HCT116 (cell line): ENCODE measurements at regions not wholly inside any gene's neighbourhood (a gene's known extent, or its start where the extent isn't known, plus 50 kb on each side); places are given as distances from the start of the nearest gene placed in this dataset.

Source experiments
- ATAC-seq: fragments of 200-7000 bp; cut with Tn5 transposase; 2 replicates; pipeline ENCODE4 v1.9.1; 2020; ENCODE audit warnings: mild to moderate bottlenecking, moderate library complexity
- BruUV-seq: library from RNA; stranded (reverse); fragments of 400-500 nt; replicated peaks from 2 replicates; lab custom pipeline; 2021; lab: Mats Ljungman, UMichigan
- CTCF ChIA-PET: fragments of 300-600 bp; sonication (Branson Sonifier 250); formaldehyde crosslinking; loops from one replicate; lab custom pipeline; 2021; ENCODE audit warnings: antibody characterized with exemption; lab: Charles Lee
- POLR2A ChIA-PET: fragments of 300-600, 350-600 bp; sonication (Branson Sonifier 250); formaldehyde crosslinking; loops from one replicate; lab custom pipeline; 2021; ENCODE audit warnings: antibody characterized with exemption; lab: Charles Lee
- RAD21 ChIA-PET, 2 experiments: fragments of 300-600 bp; sonication (Branson Sonifier 250); formaldehyde crosslinking; loops; one replicate each; lab custom pipeline; 2023; ENCODE audit warnings: low total read pairs in 2 of 2; ENCODE audit not compliant: uncharacterized antibody in 2 of 2, unreplicated experiment in 2 of 2, low non-redundant PET in 1 of 2; lab: Charles Lee
- DNase-seq: peaks from one replicate; pipeline ENCODE4 v3.0.0-alpha.2; 2010; ENCODE audit warnings: low read depth, low spot score
- H2AFZ ChIP-seq: fragments of 200-600 bp; shearing (Covaris generic), sonication (generic); 2 replicates; pipeline ENCODE4 v1.6.1; 2017; ENCODE audit warnings: low read depth, mixed run types, mixed read lengths, antibody characterized with exemption, low read length; ENCODE audit not compliant: poor library complexity, severe bottlenecking
- H3K27ac ChIP-seq: 2 replicates; pipeline ENCODE4 v1.5.1; 2012; ENCODE audit warnings: low read depth, low read length
- H3K27me3 ChIP-seq: fragments of 200-600 bp; sonication (generic); 2 replicates; pipeline ENCODE4 v1.6.1; 2016; ENCODE audit warnings: mixed run types, low read length, mixed read lengths; ENCODE audit not compliant: insufficient read depth
- H3K36me3 ChIP-seq, 2 experiments: fragments of 200-500 bp in 1 of 2; fragments of 200-600 bp in 1 of 2; sonication (Bioruptor generic) in 1 of 2; sonication (generic) in 1 of 2; 2 replicates each; pipeline versions ENCODE4 v1.5.1 to v1.6.1; 2014 to 2016; ENCODE audit warnings: low read length in 2 of 2, inconsistent platforms in 1 of 2, mixed read lengths in 1 of 2, mixed run types in 1 of 2; ENCODE audit not compliant: insufficient read depth in 2 of 2, control insufficient read depth in 1 of 2
- H3K4me1 ChIP-seq, 2 experiments: fragments of 200-600 bp in 1 of 2; sonication (generic) in 1 of 2; 2 replicates each; pipeline versions ENCODE4 v1.5.1 to v1.6.1; 2012 to 2017; ENCODE audit warnings: low read length in 2 of 2, inconsistent platforms in 1 of 2, mild to moderate bottlenecking in 1 of 2, mixed read lengths in 1 of 2, mixed run types in 1 of 2, moderate library complexity in 1 of 2; ENCODE audit not compliant: insufficient read depth in 2 of 2, control insufficient read depth in 1 of 2
- H3K4me2 ChIP-seq: fragments of 200-600 bp; sonication (generic); 2 replicates; pipeline ENCODE4 v1.6.1; 2017; ENCODE audit warnings: mixed run types, low read length, mixed read lengths
- H3K4me3 ChIP-seq, 2 experiments: fragments of 200-600 bp in 1 of 2; sonication (generic) in 1 of 2; replicated peaks in 1 of 2; 2 replicates each; pipeline ENCODE4 v1.5.1; 2011 to 2016; ENCODE audit warnings: low read length in 2 of 2, control low read depth in 1 of 2, low read depth in 1 of 2, mild to moderate bottlenecking in 1 of 2, mixed read lengths in 1 of 2, mixed run types in 1 of 2
- H3K79me2 ChIP-seq: fragments of 200-600 bp; sonication (generic); 2 replicates; pipeline ENCODE4 v1.6.1; 2017; ENCODE audit warnings: mild to moderate bottlenecking, mixed run types, low read length, moderate library complexity, mixed read lengths; ENCODE audit not compliant: insufficient read depth
- H3K9ac ChIP-seq: fragments of 200-600 bp; sonication (generic); 2 replicates; pipeline ENCODE4 v1.6.1; 2016; ENCODE audit warnings: low read length, mixed read lengths
- H3K9me2 ChIP-seq: fragments of 200-600 bp; sonication (generic), shearing (Covaris generic); 2 replicates; pipeline ENCODE4 v1.6.1; 2017; ENCODE audit warnings: mixed run types, mild to moderate bottlenecking, moderate library complexity; ENCODE audit not compliant: insufficient read depth
- H3K9me3 ChIP-seq, 2 experiments: fragments of 200-500 bp in 1 of 2; fragments of 200-600 bp in 1 of 2; sonication (Bioruptor generic) in 1 of 2; sonication (generic) in 1 of 2; 2 replicates each; pipeline ENCODE4 v1.6.1; 2014 to 2017; ENCODE audit warnings: low read length in 2 of 2, mixed read lengths in 2 of 2, inconsistent platforms in 1 of 2, low read depth in 1 of 2, mild to moderate bottlenecking in 1 of 2, mixed run types in 1 of 2, moderate library complexity in 1 of 2; ENCODE audit not compliant: control insufficient read depth in 1 of 2, insufficient read depth in 1 of 2
- H4K20me1 ChIP-seq: fragments of 200-600 bp; sonication (generic), shearing (Covaris generic); 2 replicates; pipeline ENCODE4 v1.6.1; 2017; ENCODE audit warnings: mixed run types, mild to moderate bottlenecking, moderate library complexity; ENCODE audit not compliant: insufficient read depth
- EGR1 ChIP-seq: IDR thresholded peaks from 2 replicates; pipeline ENCODE4 v1.6.1; 2012; ENCODE audit warnings: low read depth
- ELF1 ChIP-seq: IDR thresholded peaks from 2 replicates; pipeline ENCODE4 v1.6.1; 2012; ENCODE audit warnings: low read depth, borderline replicate concordance
- FOSL1 ChIP-seq: IDR thresholded peaks from 2 replicates; pipeline ENCODE4 v1.6.1; 2012; ENCODE audit warnings: low read depth
- JUND ChIP-seq: IDR thresholded peaks from 2 replicates; pipeline ENCODE4 v1.6.1; 2012
- RAD21 ChIP-seq: IDR thresholded peaks from 2 replicates; pipeline ENCODE4 v1.6.1; 2012; ENCODE audit warnings: low read depth, mild to moderate bottlenecking
- SP1 ChIP-seq: IDR thresholded peaks from 2 replicates; pipeline ENCODE4 v1.6.1; 2012; ENCODE audit warnings: low read depth
- SRF ChIP-seq: IDR thresholded peaks from 2 replicates; pipeline ENCODE4 v1.6.1; 2012; ENCODE audit warnings: low read depth
- TCF7L2 ChIP-seq: IDR thresholded peaks from 2 replicates; pipeline ENCODE4 v1.7.0; 2011; ENCODE audit warnings: borderline replicate concordance, inconsistent platforms; ENCODE audit not compliant: insufficient read depth, insufficient read length; ENCODE audit errors: extremely low read depth
- YY1 ChIP-seq: IDR thresholded peaks from 2 replicates; pipeline ENCODE4 v1.6.1; 2011; ENCODE audit warnings: low read length, low read depth, moderate library complexity, mild to moderate bottlenecking; ENCODE audit not compliant: insufficient replicate concordance; ENCODE audit errors: extremely low read depth
- ZNF274 ChIP-seq: fragments of 200-500 bp; sonication (Bioruptor generic); IDR thresholded peaks from 2 replicates; pipeline ENCODE4 v1.6.1; 2014; ENCODE audit warnings: mild to moderate bottlenecking, low read depth, low read length, inconsistent platforms
- intact Hi-C: fragments of 100-400 bp; cut with micrococcal nuclease; formaldehyde crosslinking; loops from 2 replicates; pipeline ENCODE4 v1.10.0; 2022
- TF ChIP-seq, protein P1 (sequence below): IDR thresholded peaks from 2 replicates; pipeline ENCODE4 v1.6.1; 2012; ENCODE audit warnings: low read depth
- TF ChIP-seq, protein P2 (sequence below): IDR thresholded peaks from 2 replicates; pipeline ENCODE4 v1.6.1; 2012
- TF ChIP-seq, protein P3 (sequence below), 3 experiments: fragments of 200-600 bp in 1 of 3; sonication (generic) in 1 of 3; IDR thresholded peaks in 2 of 3; conservative IDR thresholded peaks in 1 of 3; 2 replicates each; pipeline ENCODE4 v1.5.1; 2012 to 2017; ENCODE audit warnings: low read depth in 2 of 3, low read length in 2 of 3, antibody characterized with exemption in 1 of 3, borderline replicate concordance in 1 of 3, control low read depth in 1 of 3, mild to moderate bottlenecking in 1 of 3, mixed read lengths in 1 of 3, mixed run types in 1 of 3, moderate library complexity in 1 of 3; ENCODE audit not compliant: insufficient read depth in 1 of 3

DNA sequence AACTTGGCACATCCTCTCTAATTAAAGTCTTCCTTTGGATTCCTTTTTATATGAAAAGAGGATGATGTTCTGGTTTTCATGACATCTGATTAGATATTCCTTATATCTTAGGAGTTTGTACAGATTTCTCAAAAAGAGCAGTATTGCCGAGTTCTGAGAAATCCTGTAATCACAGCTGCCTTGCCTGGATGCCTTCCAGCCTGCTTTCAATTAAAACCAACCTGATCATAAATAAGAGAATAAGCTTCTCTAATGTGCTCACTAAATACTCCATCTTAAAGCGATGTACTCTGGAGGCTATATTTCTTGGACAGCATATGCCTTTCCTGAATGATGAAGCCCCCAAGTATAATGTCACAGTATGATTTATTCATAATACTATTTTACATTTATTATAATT is 1203.8 kb upstream of the PIK3C3 start (continued):
- TF ChIP-seq, protein P1, sequence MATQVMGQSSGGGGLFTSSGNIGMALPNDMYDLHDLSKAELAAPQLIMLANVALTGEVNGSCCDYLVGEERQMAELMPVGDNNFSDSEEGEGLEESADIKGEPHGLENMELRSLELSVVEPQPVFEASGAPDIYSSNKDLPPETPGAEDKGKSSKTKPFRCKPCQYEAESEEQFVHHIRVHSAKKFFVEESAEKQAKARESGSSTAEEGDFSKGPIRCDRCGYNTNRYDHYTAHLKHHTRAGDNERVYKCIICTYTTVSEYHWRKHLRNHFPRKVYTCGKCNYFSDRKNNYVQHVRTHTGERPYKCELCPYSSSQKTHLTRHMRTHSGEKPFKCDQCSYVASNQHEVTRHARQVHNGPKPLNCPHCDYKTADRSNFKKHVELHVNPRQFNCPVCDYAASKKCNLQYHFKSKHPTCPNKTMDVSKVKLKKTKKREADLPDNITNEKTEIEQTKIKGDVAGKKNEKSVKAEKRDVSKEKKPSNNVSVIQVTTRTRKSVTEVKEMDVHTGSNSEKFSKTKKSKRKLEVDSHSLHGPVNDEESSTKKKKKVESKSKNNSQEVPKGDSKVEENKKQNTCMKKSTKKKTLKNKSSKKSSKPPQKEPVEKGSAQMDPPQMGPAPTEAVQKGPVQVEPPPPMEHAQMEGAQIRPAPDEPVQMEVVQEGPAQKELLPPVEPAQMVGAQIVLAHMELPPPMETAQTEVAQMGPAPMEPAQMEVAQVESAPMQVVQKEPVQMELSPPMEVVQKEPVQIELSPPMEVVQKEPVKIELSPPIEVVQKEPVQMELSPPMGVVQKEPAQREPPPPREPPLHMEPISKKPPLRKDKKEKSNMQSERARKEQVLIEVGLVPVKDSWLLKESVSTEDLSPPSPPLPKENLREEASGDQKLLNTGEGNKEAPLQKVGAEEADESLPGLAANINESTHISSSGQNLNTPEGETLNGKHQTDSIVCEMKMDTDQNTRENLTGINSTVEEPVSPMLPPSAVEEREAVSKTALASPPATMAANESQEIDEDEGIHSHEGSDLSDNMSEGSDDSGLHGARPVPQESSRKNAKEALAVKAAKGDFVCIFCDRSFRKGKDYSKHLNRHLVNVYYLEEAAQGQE, result no peak
- no peak for TF ChIP-seq YY1
- TF ChIP-seq TCF7L2, result no peak
- no peak for TF ChIP-seq RAD21
- TF ChIP-seq, protein P2, sequence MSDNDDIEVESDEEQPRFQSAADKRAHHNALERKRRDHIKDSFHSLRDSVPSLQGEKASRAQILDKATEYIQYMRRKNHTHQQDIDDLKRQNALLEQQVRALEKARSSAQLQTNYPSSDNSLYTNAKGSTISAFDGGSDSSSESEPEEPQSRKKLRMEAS, result no peak
- TF ChIP-seq ELF1, result no peak
- no peak for TF ChIP-seq FOSL1
- no peak for TF ChIP-seq ZNF274
- no peak for TF ChIP-seq SRF
- no peak for TF ChIP-seq EGR1
- no peak for TF ChIP-seq JUND
- TF ChIP-seq SP1, result no peak

DNA sequence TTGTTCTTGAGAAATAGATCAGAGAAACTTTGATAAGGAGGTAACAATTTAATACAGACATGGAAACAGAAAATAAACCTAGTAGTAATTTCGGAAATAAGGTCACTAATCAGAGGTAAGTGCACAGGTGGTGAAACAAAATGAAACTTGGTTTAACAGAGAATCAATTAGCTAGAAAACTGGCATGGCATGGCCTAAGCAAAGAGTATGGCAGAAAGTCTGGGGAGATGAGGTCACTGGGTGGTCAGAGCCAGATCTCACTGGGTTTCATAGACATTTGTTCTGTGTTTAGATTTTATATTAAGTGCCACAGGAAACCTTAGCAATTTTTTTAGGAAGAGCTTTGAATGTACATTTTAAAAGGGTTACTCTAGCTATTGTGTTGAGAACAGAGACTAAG is 1216.0 kb upstream of the PIK3C3 start:
- ChIA-PET CTCF (no interaction called here), RAD21 (no interaction called here), POLR2A (no interaction called here)
- no peak for TF ChIP-seq ELF1
- TF ChIP-seq, protein P3, sequence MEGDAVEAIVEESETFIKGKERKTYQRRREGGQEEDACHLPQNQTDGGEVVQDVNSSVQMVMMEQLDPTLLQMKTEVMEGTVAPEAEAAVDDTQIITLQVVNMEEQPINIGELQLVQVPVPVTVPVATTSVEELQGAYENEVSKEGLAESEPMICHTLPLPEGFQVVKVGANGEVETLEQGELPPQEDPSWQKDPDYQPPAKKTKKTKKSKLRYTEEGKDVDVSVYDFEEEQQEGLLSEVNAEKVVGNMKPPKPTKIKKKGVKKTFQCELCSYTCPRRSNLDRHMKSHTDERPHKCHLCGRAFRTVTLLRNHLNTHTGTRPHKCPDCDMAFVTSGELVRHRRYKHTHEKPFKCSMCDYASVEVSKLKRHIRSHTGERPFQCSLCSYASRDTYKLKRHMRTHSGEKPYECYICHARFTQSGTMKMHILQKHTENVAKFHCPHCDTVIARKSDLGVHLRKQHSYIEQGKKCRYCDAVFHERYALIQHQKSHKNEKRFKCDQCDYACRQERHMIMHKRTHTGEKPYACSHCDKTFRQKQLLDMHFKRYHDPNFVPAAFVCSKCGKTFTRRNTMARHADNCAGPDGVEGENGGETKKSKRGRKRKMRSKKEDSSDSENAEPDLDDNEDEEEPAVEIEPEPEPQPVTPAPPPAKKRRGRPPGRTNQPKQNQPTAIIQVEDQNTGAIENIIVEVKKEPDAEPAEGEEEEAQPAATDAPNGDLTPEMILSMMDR (IDR thresholded peaks at IDR 0.05 in 2 of 3, conservative IDR thresholded peaks at IDR 0.05 in 1 of 3; ENCODE audit: borderline replicate concordance in 1 of 3, insufficient read depth in 1 of 3, low read depth in 2 of 3, low read length in 2 of 3), result no peak
- Histone ChIP-seq H3K4me1 (no peaks in the 10 kb centered on the region), H4K20me1 (no peaks in the 10 kb centered on the region), H3K27me3 (no peaks in the 10 kb centered on the region), H3K27ac (no peak overlapping the region), H3K4me3 (no peak overlapping the region), H3K79me2 (no peaks in the 10 kb centered on the region), H3K9me2 (no peaks in the 10 kb centered on the region), H3K36me3 (no peaks in the 10 kb centered on the region), H3K9ac (no peak overlapping the region), H3K4me2 (no peak overlapping the region), H2AFZ (no peak overlapping the region), H3K9me3 (peaks cover 15 to 17% of the 10 kb centered on the region in 2 experiments)
- no peak for ATAC-seq
- no TSS peak for BruUV-seq
- no peak for DNase-seq
- intact Hi-C loops, result no loop called here
